MCF 10A (cell line): ENCODE measurements at regions not wholly inside any gene's neighbourhood (a gene's known extent, or its start where the extent isn't known, plus 50 kb on each side); places are given as distances from the start of the nearest gene placed in this dataset.

Source experiments
- BruUV-seq: library from RNA; stranded (reverse); fragments of 400-500 nt; replicated peaks from 2 replicates; lab custom pipeline; 2021; lab: Mats Ljungman, UMichigan
- CTCF ChIA-PET: fragments of 300-600 bp; sonication (Branson Sonifier 250); formaldehyde crosslinking; extraction: SDS; loops from one replicate; lab custom pipeline; 2021; ENCODE audit warnings: antibody characterized with exemption, inconsistent platforms; lab: Yijun Ruan, JAX
- POLR2A ChIA-PET: fragments of 300-600, 350-650 bp; sonication (Branson Sonifier 250); formaldehyde crosslinking; extraction: SDS; loops from one replicate; lab custom pipeline; 2020; ENCODE audit warnings: antibody characterized with exemption, inconsistent platforms; lab: Yijun Ruan, JAX
- DNase-seq: peaks from one replicate; pipeline ENCODE4 v3.0.0-alpha.2; 2018; ENCODE audit not compliant: unreplicated experiment
- H3K27ac Mint-ChIP-seq: one replicate; pipeline ENCODE4 v1.8.0; 2022; ENCODE audit warnings: mild to moderate bottlenecking, low read depth, mixed read lengths; ENCODE audit not compliant: unreplicated experiment
- H3K27me3 Mint-ChIP-seq: one replicate; pipeline ENCODE4 v1.8.0; 2022; ENCODE audit warnings: mixed read lengths; ENCODE audit not compliant: insufficient read depth, unreplicated experiment
- H3K36me3 Mint-ChIP-seq: one replicate; pipeline ENCODE4 v1.8.0; 2022; ENCODE audit warnings: mild to moderate bottlenecking, moderate library complexity, mixed read lengths; ENCODE audit not compliant: insufficient read depth, unreplicated experiment
- H3K4me1 Mint-ChIP-seq: one replicate; pipeline ENCODE4 v1.8.0; 2022; ENCODE audit warnings: mixed read lengths; ENCODE audit not compliant: insufficient read depth, unreplicated experiment
- H3K4me3 Mint-ChIP-seq: one replicate; pipeline ENCODE4 v1.8.0; 2022; ENCODE audit warnings: mild to moderate bottlenecking, moderate library complexity, mixed read lengths; ENCODE audit not compliant: unreplicated experiment
- H3K9me3 Mint-ChIP-seq: one replicate; pipeline ENCODE4 v1.8.0; 2022; ENCODE audit warnings: mixed read lengths; ENCODE audit not compliant: unreplicated experiment
- CTCF ChIP-seq: fragments of 200-600 bp; IDR thresholded peaks from one replicate; pipeline ENCODE4 v1.8.0; 2022; ENCODE audit warnings: antibody characterized with exemption, mild to moderate bottlenecking; ENCODE audit not compliant: unreplicated experiment
- intact Hi-C: fragments of 100-400 bp; cut with micrococcal nuclease; formaldehyde crosslinking; loops from 2 replicates; pipeline ENCODE4 v1.14.1; 2022

GRCh38 chr12:24014915-24015832 is 65.7 kb upstream of the SOX5 start:
- no TSS peak for BruUV-seq
- no peaks in the 10 kb centered on the region for H3K36me3 Mint-ChIP-seq
- no peak overlapping the region for H3K27ac Mint-ChIP-seq
- H3K27me3 Mint-ChIP-seq, result no peaks in the 10 kb centered on the region
- no peaks in the 10 kb centered on the region for H3K9me3 Mint-ChIP-seq
- no peak for DNase-seq
- no peak overlapping the region for H3K4me3 Mint-ChIP-seq
- intact Hi-C loops, result loop anchor here (5.0 to 10.0 kb wide), 2 partner anchors 92 to 820 kb away; no protein-coding TSS in a partner anchor
- TF ChIP-seq CTCF, result no peak
- POLR2A ChIA-PET, result interaction anchor here (0.6 kb wide), 1 partner anchor 13 kb away, joined by 3 read pairs; no protein-coding TSS in a partner anchor
- no peaks in the 10 kb centered on the region for H3K4me1 Mint-ChIP-seq
- CTCF ChIA-PET, result interaction anchor here (0.7 to 1.6 kb wide), 3 partner anchors 508 to 763 kb away, joined by 3 to 6 read pairs (median 3); no protein-coding TSS in a partner anchor

- ChIA-PET POLR2A (interaction anchor here (0.6 kb wide), 1 partner anchor 473 kb away, joined by 3 read pairs; no protein-coding TSS in a partner anchor), CTCF (interaction anchor here (0.7 to 1.9 kb wide), 3 partner anchors 94 to 810 kb away, joined by 3 to 8 read pairs (median 4); no protein-coding TSS in a partner anchor)
- DNase-seq, result no peak
- Mint-ChIP-seq H3K27me3 (no peaks in the 10 kb centered on the region), H3K4me1 (no peaks in the 10 kb centered on the region), H3K4me3 (no peak overlapping the region), H3K36me3 (no peaks in the 10 kb centered on the region), H3K9me3 (no peaks in the 10 kb centered on the region), H3K27ac (no peak overlapping the region)
- intact Hi-C loops, result loop anchor here (5.0 to 10.0 kb wide), 2 partner anchors 93 to 821 kb away; no protein-coding TSS in a partner anchor
- no peak for TF ChIP-seq CTCF
- BruUV-seq, result no TSS peak
Observed at GRCh38 chr12:24014240-24014639, 64.8 kb upstream of the SOX5 start.

GRCh38 chr12:24012528-24012927 is 63.1 kb upstream of the SOX5 start:
- peak; percentile 54 for TF ChIP-seq CTCF
- Mint-ChIP-seq H3K4me1 (no peaks in the 10 kb centered on the region), H3K9me3 (no peaks in the 10 kb centered on the region), H3K27ac (no peak overlapping the region), H3K36me3 (no peaks in the 10 kb centered on the region), H3K4me3 (no peak overlapping the region), H3K27me3 (no peaks in the 10 kb centered on the region)
- ChIA-PET POLR2A (no interaction called here), CTCF (interaction anchor here (0.7 to 1.9 kb wide), 9 partner anchors 13 to 842 kb away, joined by 3 to 8 read pairs (median 3); no protein-coding TSS in a partner anchor)
- peak; percentile 54 for DNase-seq
- intact Hi-C loops, result loop anchor here (1.0 to 10.0 kb wide), 5 partner anchors 95 to 822 kb away; no protein-coding TSS in a partner anchor
- BruUV-seq, result no TSS peak
